ENCODE measurements at regions not wholly inside any gene's neighbourhood (a gene's known extent, or its start where the extent isn't known, plus 50 kb on each side); places are given as distances from the start of the nearest gene placed in this dataset.

- TF ChIP-seq POLR2AphosphoS5 (IDR thresholded peaks at IDR 0.05) (no peak), CTCF (IDR thresholded peaks at IDR 0.05) (no peak), POLR2A (IDR thresholded peaks at IDR 0.05; ENCODE audit: low read depth) (no peak)
These were observed 141.3 kb upstream of the ABCA1 start for GRCh38 chr9:105069285-105069684.

All from esophagus muscularis mucosa (tissue), 3 donors.